ENCODE measurements at regions not wholly inside any gene's neighbourhood (a gene's known extent, or its start where the extent isn't known, plus 50 kb on each side); places are given as distances from the start of the nearest gene placed in this dataset.
"Not testable (repeated sequence)": the region's sequence is repeated elsewhere in the genome, so short reads cannot be mapped to it uniquely, and the experiment has no call there.

- H3K9me3 ChIP-seq = peaks cover 0 to 16% of the 10 kb centered on the region in 2 donors
Observed at GRCh38 chr11:15675683-15676082, 561.0 kb downstream of the INSC start.

GRCh38 chr11:15677181-15677580 is 562.5 kb downstream of the INSC start:
- intact Hi-C loops (cut with DNase I; ENCODE audit: low total_unique reads) = no loop called here
- TF ChIP-seq POLR2AphosphoS5 (IDR thresholded peaks at IDR 0.05) (no peak), CTCF (IDR thresholded peaks at IDR 0.05) (no peak), POLR2A (IDR thresholded peaks at IDR 0.05) (no peak), EP300 (IDR thresholded peaks at IDR 0.05; ENCODE audit: low read depth) (no peak)
- no peak overlapping the region for H3K4me3 ChIP-seq
- no peaks in the 10 kb centered on the region for H3K36me3 ChIP-seq
- no peak for DNase-seq
- no peaks in the 10 kb centered on the region for H3K4me1 ChIP-seq
- 78 to 87% methylated on average over 1 of the region's 1 CpG for WGBS, 2 donors (ENCODE audit: low coverage in 1 of 2)
- in situ Hi-C loops (cut with MboI; ENCODE audit: low pct_ligation_motif_present in 1 of 4, low pct_unique_long_range_greater_than_20kb in 1 of 4, low sequenced_read_pairs in 3 of 4) = no loop called here
- peaks cover 0 to 16% of the 10 kb centered on the region in 2 donors for H3K9me3 ChIP-seq
- no peaks in the 10 kb centered on the region for H3K27me3 ChIP-seq
- H3K27ac ChIP-seq = no peak overlapping the region

More at GRCh38 chr11:15675683-15676082, 561.0 kb downstream of the INSC start:
- H3K4me3 ChIP-seq = no peak overlapping the region
- intact Hi-C loops (cut with DNase I; ENCODE audit: low total_unique reads) (no loop called here), in situ Hi-C loops (cut with MboI; ENCODE audit: low pct_ligation_motif_present in 1 of 4, low pct_unique_long_range_greater_than_20kb in 1 of 4, low sequenced_read_pairs in 3 of 4) (no loop called here)
- no peak for TF ChIP-seq EP300 (IDR thresholded peaks at IDR 0.05; ENCODE audit: low read depth)
- no peak for TF ChIP-seq CTCF (IDR thresholded peaks at IDR 0.05)
- TF ChIP-seq POLR2AphosphoS5 (IDR thresholded peaks at IDR 0.05) = no peak
- no peak for TF ChIP-seq POLR2A (IDR thresholded peaks at IDR 0.05)
- H3K27ac ChIP-seq = no peak overlapping the region
- H3K27me3 ChIP-seq = no peaks in the 10 kb centered on the region
- no peak for DNase-seq
- H3K36me3 ChIP-seq = no peaks in the 10 kb centered on the region
- H3K4me1 ChIP-seq = no peaks in the 10 kb centered on the region
- 73 to 80% methylated on average over 1 of the region's 1 CpG for WGBS, 2 donors (ENCODE audit: low coverage in 1 of 2)

GRCh38 chr11:15683528-15683927 is 568.8 kb downstream of the INSC start:
- H3K27me3 ChIP-seq = no peaks in the 10 kb centered on the region
- no peak overlapping the region for H3K4me3 ChIP-seq
- TF ChIP-seq POLR2AphosphoS5 (IDR thresholded peaks at IDR 0.05) (no peak), POLR2A (IDR thresholded peaks at IDR 0.05) (no peak), EP300 (IDR thresholded peaks at IDR 0.05; ENCODE audit: low read depth) (no peak)
- H3K27ac ChIP-seq = no peak overlapping the region
- H3K36me3 ChIP-seq = no peaks in the 10 kb centered on the region
- in situ Hi-C loops (cut with MboI; ENCODE audit: low pct_ligation_motif_present in 1 of 4, low pct_unique_long_range_greater_than_20kb in 1 of 4, low sequenced_read_pairs in 3 of 4) = no loop called here
- intact Hi-C loops (cut with DNase I; ENCODE audit: low total_unique reads) = no loop called here
- no peaks in the 10 kb centered on the region for H3K9me3 ChIP-seq
- DNase-seq = no peak
- no peaks in the 10 kb centered on the region for H3K4me1 ChIP-seq

- Histone ChIP-seq H3K36me3 (no peaks in the 10 kb centered on the region), H3K27ac (no peak overlapping the region), H3K4me3 (no peak overlapping the region), H3K9me3 (no peaks in the 10 kb centered on the region), H3K27me3 (no peaks in the 10 kb centered on the region), H3K4me1 (no peaks in the 10 kb centered on the region)
- no peak for TF ChIP-seq CTCF (IDR thresholded peaks at IDR 0.05)
- no peak for TF ChIP-seq POLR2AphosphoS5 (IDR thresholded peaks at IDR 0.05)
- TF ChIP-seq POLR2A (IDR thresholded peaks at IDR 0.05) = no peak
- WGBS, 2 donors (ENCODE audit: low coverage in 1 of 2) = 80 to 82% methylated on average over 3 of the region's 3 CpGs
- no peak for DNase-seq
- intact Hi-C loops (cut with DNase I; ENCODE audit: low total_unique reads) (no loop called here), in situ Hi-C loops (cut with MboI; ENCODE audit: low pct_ligation_motif_present in 1 of 4, low pct_unique_long_range_greater_than_20kb in 1 of 4, low sequenced_read_pairs in 3 of 4) (no loop called here)
Observed at GRCh38 chr11:15685306-15685705, 570.6 kb downstream of the INSC start.

- WGBS, 2 donors (ENCODE audit: low coverage in 1 of 2) = 87% methylated on average over 16 of the region's 16 CpGs; no CpG with 5 or more reads in 1 of the 2 donors
- intact Hi-C loops (cut with DNase I; ENCODE audit: low total_unique reads) = not testable (repeated sequence)
Observed at GRCh38 chr11:15686259-15686658, 571.5 kb downstream of the INSC start.

More at GRCh38 chr11:15686259-15686658, 571.5 kb downstream of the INSC start:
- H3K9me3 ChIP-seq; in situ Hi-C loops (cut with MboI; ENCODE audit: low pct_ligation_motif_present in 1 of 4, low pct_unique_long_range_greater_than_20kb in 1 of 4, low sequenced_read_pairs in 3 of 4); H3K27me3 ChIP-seq; H3K27ac ChIP-seq; DNase-seq; H3K4me1 ChIP-seq; H3K4me3 ChIP-seq; H3K36me3 ChIP-seq: not testable (repeated sequence)
